Endothelial cell of umbilical vein (primary cell): ENCODE measurements at regions not wholly inside any gene's neighbourhood (a gene's known extent, or its start where the extent isn't known, plus 50 kb on each side); places are given as distances from the start of the nearest gene placed in this dataset.

ENCODE experiments used
- BruUV-seq: library from RNA; stranded (reverse); fragments of 400-500 nt; replicated peaks from 2 replicates; lab custom pipeline; 2021; lab: Mats Ljungman, UMichigan
- CTCF ChIA-PET: fragments of 300-600, 350-600 bp; sonication (Branson Sonifier 250); formaldehyde crosslinking; loops from one replicate; lab custom pipeline; 2021; ENCODE audit warnings: antibody characterized with exemption, inconsistent platforms; lab: Charles Lee
- POLR2A ChIA-PET: fragments of 300-600, 350-600 bp; sonication (Branson Sonifier 250); formaldehyde crosslinking; loops from one replicate; lab custom pipeline; 2021; ENCODE audit warnings: antibody characterized with exemption, inconsistent platforms; lab: Charles Lee
- DNase-seq: peaks from one replicate; pipeline ENCODE4 v3.0.0-alpha.2; 2011; ENCODE audit warnings: low read depth, low spot score
- FAIRE-seq: peaks from 2 replicates; lab custom pipeline; 2011; peaks lifted over from hg19 to GRCh38; lab: Jason Lieb, UNC
- H2AFZ ChIP-seq: 2 replicates; pipeline ENCODE4 v1.6.0; 2012; ENCODE audit warnings: low read depth, low read length, control low read depth, inconsistent platforms
- H3K27ac ChIP-seq: 2 replicates; pipeline ENCODE4 v1.5.1; 2011; ENCODE audit warnings: low read depth, mild to moderate bottlenecking, control low read depth, low read length, moderate library complexity; ENCODE audit not compliant: insufficient read depth
- H3K27me3 ChIP-seq, 2 experiments: 2 replicates each; pipeline versions ENCODE4 v1.6.0 to v1.6.1; 2011; ENCODE audit warnings: low read length in 2 of 2, mixed read lengths in 1 of 2; ENCODE audit not compliant: control insufficient read depth in 2 of 2, insufficient read depth in 2 of 2
- H3K36me3 ChIP-seq, 2 experiments: 2 replicates in 1 of 2; 3 replicates in 1 of 2; pipeline ENCODE4 v1.5.1; 2011; ENCODE audit warnings: low read length in 2 of 2, mild to moderate bottlenecking in 1 of 2, moderate library complexity in 1 of 2; ENCODE audit not compliant: control insufficient read depth in 2 of 2, insufficient read depth in 2 of 2; ENCODE audit errors: extremely low read depth in 1 of 2
- H3K4me1 ChIP-seq: 3 replicates; pipeline ENCODE4 v1.5.1; 2011; ENCODE audit warnings: mild to moderate bottlenecking, low read length; ENCODE audit not compliant: control insufficient read depth, insufficient read depth; ENCODE audit errors: extremely low read depth
- H3K4me2 ChIP-seq: 2 replicates; pipeline ENCODE4 v1.6.1; 2011; ENCODE audit warnings: low read length, control low read depth, mixed read lengths; ENCODE audit not compliant: insufficient read depth
- H3K4me3 ChIP-seq, 3 experiments: fragments of 200-600 bp in 1 of 3; sonication (generic), shearing (Covaris generic) in 1 of 3; replicated peaks in 1 of 3; 2 replicates each; pipeline ENCODE4 v1.5.1; 2011 to 2016; ENCODE audit warnings: control low read depth in 3 of 3, low read length in 3 of 3, mild to moderate bottlenecking in 2 of 3, inconsistent platforms in 1 of 3, low read depth in 1 of 3, moderate library complexity in 1 of 3; ENCODE audit not compliant: insufficient read depth in 1 of 3
- H3K79me2 ChIP-seq: 2 replicates; pipeline ENCODE4 v1.6.0; 2012; ENCODE audit warnings: low read length, inconsistent platforms; ENCODE audit not compliant: control insufficient read depth, insufficient read depth
- H3K9ac ChIP-seq: replicated peaks from 2 replicates; pipeline ENCODE3; 2011; ENCODE audit warnings: low read length, control low read depth; ENCODE audit not compliant: insufficient read depth; ENCODE audit errors: extremely low read depth
- H3K9me1 ChIP-seq: replicated peaks from 3 replicates; pipeline ENCODE4 v1.6.0; 2011; ENCODE audit warnings: mild to moderate bottlenecking, low read length; ENCODE audit not compliant: control insufficient read depth, insufficient read depth; ENCODE audit errors: extremely low read depth
- H3K9me3 ChIP-seq: replicated peaks from 2 replicates; pipeline ENCODE4 v1.5.1; 2012; ENCODE audit warnings: low read length, inconsistent platforms; ENCODE audit not compliant: control insufficient read depth, insufficient read depth
- H4K20me1 ChIP-seq: replicated peaks from 2 replicates; pipeline ENCODE3; 2011; ENCODE audit warnings: mild to moderate bottlenecking, low read length; ENCODE audit not compliant: control insufficient read depth, insufficient read depth; ENCODE audit errors: extremely low read depth
- CTCF ChIP-seq, 2 donors: IDR thresholded peaks; 1 replicate in 1 of 2; 2 replicates in 1 of 2; pipeline ENCODE4 v1.5.1; 2011; ENCODE audit warnings: low read length in 2 of 2, mild to moderate bottlenecking in 2 of 2, moderate library complexity in 2 of 2, control low read depth in 1 of 2, inconsistent platforms in 1 of 2, low read depth in 1 of 2; ENCODE audit not compliant: insufficient read depth in 1 of 2; ENCODE audit errors: extremely low read depth in 1 of 2
- EZH2 ChIP-seq: IDR thresholded peaks from 2 replicates; pipeline ENCODE4 v1.6.1; 2012; ENCODE audit warnings: borderline replicate concordance, low read depth, mild to moderate bottlenecking, moderate library complexity, low read length, inconsistent platforms; ENCODE audit not compliant: severe bottlenecking
- GATA2 ChIP-seq: IDR thresholded peaks from 2 replicates; pipeline ENCODE4 v1.7.0; 2011; ENCODE audit warnings: low read depth, mild to moderate bottlenecking, moderate library complexity, mixed read lengths, low read length; ENCODE audit not compliant: insufficient read length, insufficient read depth
- JUN ChIP-seq: IDR thresholded peaks from 2 replicates; pipeline ENCODE4 v1.6.1; 2011; ENCODE audit warnings: borderline replicate concordance, low read depth; ENCODE audit not compliant: insufficient read length, insufficient read depth
- MAX ChIP-seq: IDR thresholded peaks from 2 replicates; pipeline ENCODE4 v1.6.1; 2011; ENCODE audit not compliant: insufficient read depth, insufficient read length
- MYC ChIP-seq: IDR thresholded peaks from one replicate; pipeline ENCODE4 v1.6.1; 2011; ENCODE audit warnings: mild to moderate bottlenecking, low read depth, low read length
- POLR2A ChIP-seq: IDR thresholded peaks from 2 replicates; pipeline ENCODE4 v1.6.1; 2012; ENCODE audit warnings: low read depth, mild to moderate bottlenecking, control low read depth, low read length
- POLR2AphosphoS5 ChIP-seq: IDR thresholded peaks from 2 replicates; pipeline ENCODE4 v1.6.1; 2012; ENCODE audit warnings: low read depth, mild to moderate bottlenecking, control low read depth, low read length, moderate library complexity; ENCODE audit not compliant: insufficient read depth
- dilution Hi-C: fragments of 300-500 bp; cut with MboI; formaldehyde crosslinking; loops from one replicate; pipeline ENCODE4 v1.15.0; 2019; ENCODE audit warnings: low sequenced_read_pairs; ENCODE audit not compliant: extremely low pct_ligation_motif_present
- intact Hi-C: fragments of 100-400 bp; cut with micrococcal nuclease; formaldehyde crosslinking; loops from one replicate; pipeline ENCODE4 v1.10.0; 2022

- BruUV-seq, result no TSS peak
- H3K9me3 ChIP-seq, result peaks cover 5% of the 10 kb centered on the region
Observed at GRCh38 chr3:55159711-55160110, 231.9 kb upstream of the LRTM1 start.

More at GRCh38 chr3:55159711-55160110, 231.9 kb upstream of the LRTM1 start:
- intact Hi-C loops, result no loop called here
- no peak for TF ChIP-seq GATA2
- no peak for TF ChIP-seq POLR2AphosphoS5
- TF ChIP-seq EZH2, result no peak
- TF ChIP-seq MAX, result no peak
- TF ChIP-seq CTCF (IDR thresholded peaks at IDR 0.05; ENCODE audit: extremely low read depth in 1 of 2, insufficient read depth in 1 of 2, low read depth in 1 of 2, low read length in 2 of 2), result no peak
- TF ChIP-seq JUN, result no peak
- TF ChIP-seq POLR2A, result no peak
- no peak for TF ChIP-seq MYC
- dilution Hi-C loops, result no loop called here
- ChIA-PET CTCF (no interaction called here), POLR2A (no interaction called here)
- no peaks in the 10 kb centered on the region for H3K9me1 ChIP-seq
- H3K4me3 ChIP-seq, result no peak overlapping the region
- no peak overlapping the region for H3K27ac ChIP-seq
- H3K27me3 ChIP-seq, result no peaks in the 10 kb centered on the region
- no peak overlapping the region for H3K4me2 ChIP-seq
- H3K4me1 ChIP-seq, result no peaks in the 10 kb centered on the region
- H4K20me1 ChIP-seq, result no peaks in the 10 kb centered on the region
- H3K36me3 ChIP-seq, result no peaks in the 10 kb centered on the region
- H3K79me2 ChIP-seq, result no peaks in the 10 kb centered on the region
- H2AFZ ChIP-seq, result no peak overlapping the region
- no peak overlapping the region for H3K9ac ChIP-seq
- no peak for FAIRE-seq
- no peak for DNase-seq
